ENCODE measurements at regions not wholly inside any gene's neighbourhood (a gene's known extent, or its start where the extent isn't known, plus 50 kb on each side); places are given as distances from the start of the nearest gene placed in this dataset.
A peak's percentile ranks its signal among the peaks of the same experiment; 100 is the strongest.

DNA sequence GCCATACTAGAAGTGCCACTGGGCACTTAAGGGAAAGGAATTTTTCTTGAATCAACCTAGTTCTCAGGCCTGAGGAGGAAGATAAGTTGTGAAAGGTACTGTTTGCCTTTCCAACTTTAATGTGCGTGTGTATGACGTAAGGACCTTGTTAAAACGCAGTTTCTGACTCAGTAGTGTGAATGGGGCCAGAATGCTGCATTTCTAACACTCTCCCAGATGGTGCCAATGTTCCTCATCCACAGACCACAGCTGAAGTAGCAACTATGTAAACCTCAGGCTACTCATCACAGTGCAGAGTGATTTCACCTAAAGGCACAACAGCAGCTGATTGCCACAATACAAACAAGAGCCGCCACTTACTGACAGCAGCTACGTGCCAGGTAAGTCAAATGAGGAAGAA lies 103.6 kb downstream of the OTOL1 start:
- Histone ChIP-seq H2AK5ac (ENCODE audit: insufficient read length, low read length) (no peak overlapping the region), H2AFZ (ENCODE audit: low read length) (no peak overlapping the region), H4K8ac (replicated peaks; ENCODE audit: insufficient read length, low read depth, low read length) (no peak overlapping the region), H3T11ph (ENCODE audit: low read length) (no peak overlapping the region), H4K91ac (ENCODE audit: insufficient read length, low read depth, low read length) (no peak overlapping the region), H3K4me1 (ENCODE audit: insufficient read depth, low read length) (no peaks in the 10 kb centered on the region), H3K79me1 (ENCODE audit: insufficient read depth, low read depth, low read length, poor library complexity, severe bottlenecking) (no peaks in the 10 kb centered on the region), H3K23ac (ENCODE audit: insufficient read length, low read depth, low read length) (no peak overlapping the region), H2BK120ac (ENCODE audit: low read depth, low read length, poor library complexity, severe bottlenecking) (no peak overlapping the region), H2BK20ac (ENCODE audit: low read depth, low read length, poor library complexity, severe bottlenecking) (no peak overlapping the region), H3K14ac (ENCODE audit: insufficient read depth, low read length) (no peak overlapping the region), H3K4ac (ENCODE audit: low read depth, low read length) (no peak overlapping the region), H3K56ac (ENCODE audit: insufficient read length, low read depth, low read length) (no peak overlapping the region), H3K18ac (ENCODE audit: insufficient read length, low read depth, low read length) (no peak overlapping the region), H2BK15ac (ENCODE audit: low read depth, low read length) (no peak overlapping the region), H3K79me2 (ENCODE audit: insufficient read depth, low read length) (no peaks in the 10 kb centered on the region), H4K20me1 (ENCODE audit: control insufficient read depth, insufficient read depth, insufficient read length) (no peaks in the 10 kb centered on the region), H3K4me2 (ENCODE audit: insufficient read depth, insufficient read length, low read length) (no peak overlapping the region), H2BK5ac (ENCODE audit: insufficient read length, low read length) (no peak overlapping the region), H2BK12ac (ENCODE audit: insufficient read length, low read depth, low read length) (no peak overlapping the region), H3K23me2 (ENCODE audit: insufficient read length, low read depth, low read length, poor library complexity, severe bottlenecking) (no peaks in the 10 kb centered on the region), H4K5ac (ENCODE audit: insufficient read length, low read depth, low read length) (no peak overlapping the region), H3K9me3 (ENCODE audit: control insufficient read depth, low read depth, low read length) (no peaks in the 10 kb centered on the region), H3K27ac (ENCODE audit: insufficient read length, low read depth, low read length) (no peak overlapping the region), H3K27me3 (ENCODE audit: insufficient read depth, low read length) (no peaks in the 10 kb centered on the region), H3K9ac (ENCODE audit: extremely low read depth, insufficient read length, low read length) (no peak overlapping the region)
- Mint-ChIP-seq H3K27me3 (ENCODE audit: low read depth) (no peaks in the 10 kb centered on the region), H3K4me1 (peaks cover 15 to 18% of the 10 kb centered on the region in 2 experiments), H3K36me3 (ENCODE audit: insufficient read depth in 1 of 3, low read depth in 3 of 3) (no peaks in the 10 kb centered on the region), H3K9me3 (peaks cover 0 to 1% of the 10 kb centered on the region in 2 experiments; a peak in 1 of 5 replicates), H3K27ac (peak overlapping the region in 1 of 3 experiments; percentile 68; a peak in 2 of 7 replicates), H3K4me3 (no peak overlapping the region)
- TF ChIP-seq CTCF (conservative IDR thresholded peaks at IDR 0.05): no peak
- no peak for DNase-seq
- WGBS (ENCODE audit: extremely low coverage, insufficient read length, low lambda C conversion rate): no CpG with 5 or more reads among the region's 5 CpGs

Measured in H9 (cell line).